22Rv1 (cell line): ENCODE measurements at regions not wholly inside any gene's neighbourhood (a gene's known extent, or its start where the extent isn't known, plus 50 kb on each side); places are given as distances from the start of the nearest gene placed in this dataset.

Experiments used
- ZFX ChIP-seq: fragments of 450-650 bp; IDR thresholded peaks from 2 replicates; pipeline ENCODE4 v1.6.1; 2017; ENCODE audit warnings: antibody characterized with exemption, borderline replicate concordance
- TF ChIP-seq, protein P1 (sequence below): fragments of 450-650 bp; IDR thresholded peaks from 2 replicates; pipeline ENCODE4 v1.5.1; 2017; ENCODE audit warnings: mild to moderate bottlenecking

DNA sequence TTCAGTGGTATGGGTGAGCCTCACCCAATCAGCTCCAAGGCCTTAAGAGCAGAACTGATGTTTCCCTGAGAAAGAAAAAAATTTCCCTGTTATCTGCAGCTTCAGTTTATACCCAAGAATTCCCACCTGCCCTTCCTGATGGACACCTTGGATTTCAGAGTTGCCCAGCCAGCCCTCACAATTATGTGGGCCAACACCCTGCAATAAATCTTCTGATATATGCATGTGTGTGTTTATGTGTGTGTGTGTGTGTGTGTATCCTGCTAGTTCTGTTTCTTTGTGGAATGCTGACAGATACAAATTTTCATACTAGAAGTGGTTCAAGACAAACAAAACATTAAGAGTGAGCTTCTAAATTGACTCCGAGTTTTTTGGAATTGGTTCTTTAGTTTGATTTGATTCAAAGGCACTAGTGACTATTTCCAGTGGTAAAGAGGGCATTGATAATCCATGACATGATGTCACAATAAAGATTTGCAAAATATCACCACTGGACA lies 246.6 kb upstream of the BTBD3 start:
- TF ChIP-seq ZFX = no peak
- TF ChIP-seq, protein P1, sequence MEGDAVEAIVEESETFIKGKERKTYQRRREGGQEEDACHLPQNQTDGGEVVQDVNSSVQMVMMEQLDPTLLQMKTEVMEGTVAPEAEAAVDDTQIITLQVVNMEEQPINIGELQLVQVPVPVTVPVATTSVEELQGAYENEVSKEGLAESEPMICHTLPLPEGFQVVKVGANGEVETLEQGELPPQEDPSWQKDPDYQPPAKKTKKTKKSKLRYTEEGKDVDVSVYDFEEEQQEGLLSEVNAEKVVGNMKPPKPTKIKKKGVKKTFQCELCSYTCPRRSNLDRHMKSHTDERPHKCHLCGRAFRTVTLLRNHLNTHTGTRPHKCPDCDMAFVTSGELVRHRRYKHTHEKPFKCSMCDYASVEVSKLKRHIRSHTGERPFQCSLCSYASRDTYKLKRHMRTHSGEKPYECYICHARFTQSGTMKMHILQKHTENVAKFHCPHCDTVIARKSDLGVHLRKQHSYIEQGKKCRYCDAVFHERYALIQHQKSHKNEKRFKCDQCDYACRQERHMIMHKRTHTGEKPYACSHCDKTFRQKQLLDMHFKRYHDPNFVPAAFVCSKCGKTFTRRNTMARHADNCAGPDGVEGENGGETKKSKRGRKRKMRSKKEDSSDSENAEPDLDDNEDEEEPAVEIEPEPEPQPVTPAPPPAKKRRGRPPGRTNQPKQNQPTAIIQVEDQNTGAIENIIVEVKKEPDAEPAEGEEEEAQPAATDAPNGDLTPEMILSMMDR = no peak
